Subcutaneous abdominal adipose tissue (tissue), 5 donors: ENCODE measurements at regions not wholly inside any gene's neighbourhood (a gene's known extent, or its start where the extent isn't known, plus 50 kb on each side); places are given as distances from the start of the nearest gene placed in this dataset.
"Not testable (repeated sequence)": the region's sequence is repeated elsewhere in the genome, so short reads cannot be mapped to it uniquely, and the experiment has no call there.

Experiments
- H3K27ac ChIP-seq: one replicate; pipeline ENCODE4 v1.7.0; 2013; ENCODE audit warnings: low read depth, mild to moderate bottlenecking, inconsistent platforms, low read length, moderate library complexity
- H3K27me3 ChIP-seq, 5 donors: one replicate each; pipeline ENCODE4 v1.7.0; 2013; ENCODE audit warnings: low read length in 5 of 5, inconsistent platforms in 1 of 5; ENCODE audit not compliant: control insufficient read depth in 5 of 5, insufficient read depth in 4 of 5
- H3K36me3 ChIP-seq, 5 donors: one replicate each; pipeline ENCODE4 v1.7.0; 2013; ENCODE audit warnings: low read length in 5 of 5; ENCODE audit not compliant: control insufficient read depth in 5 of 5, insufficient read depth in 5 of 5
- H3K4me1 ChIP-seq, 5 donors: one replicate each; pipeline ENCODE4 v1.7.0; 2013; ENCODE audit warnings: low read length in 5 of 5, mild to moderate bottlenecking in 3 of 5, moderate library complexity in 1 of 5; ENCODE audit not compliant: control insufficient read depth in 5 of 5, insufficient read depth in 5 of 5
- H3K4me3 ChIP-seq, 5 donors: one replicate each; pipeline ENCODE4 v1.7.0; 2013; ENCODE audit warnings: low read length in 5 of 5, low read depth in 1 of 5
- H3K9ac ChIP-seq, 5 donors: one replicate each; pipeline ENCODE4 v1.7.0; 2013; ENCODE audit warnings: low read length in 5 of 5, mild to moderate bottlenecking in 4 of 5, moderate library complexity in 3 of 5
- H3K9me3 ChIP-seq, 5 donors: one replicate each; pipeline ENCODE4 v1.7.0; 2013; ENCODE audit warnings: low read length in 5 of 5; ENCODE audit not compliant: control insufficient read depth in 5 of 5
- donor health status: healthy.
- donor health status: healthy.
- donor health status: healthy.
- donor health status: healthy.
- donor health status: healthy.

- Histone ChIP-seq H3K4me1 (peaks cover 2 to 9% (median 8%) of the 10 kb centered on the region in 5 donors), H3K9me3 (no peaks in the 10 kb centered on the region), H3K27ac (no peak overlapping the region), H3K36me3 (no peaks in the 10 kb centered on the region), H3K9ac (no peak overlapping the region), H3K27me3 (no peaks in the 10 kb centered on the region), H3K4me3 (no peak overlapping the region)
Observed at GRCh38 chr4:26061248-26061986, 147.4 kb downstream of the SMIM20 start.

GRCh38 chr4:26062215-26062614, 148.2 kb downstream of the SMIM20 start:
- peaks cover 2 to 9% (median 8%) of the 10 kb centered on the region in 5 donors for H3K4me1 ChIP-seq
- H3K4me3 ChIP-seq = no peak overlapping the region
- H3K9me3 ChIP-seq = no peaks in the 10 kb centered on the region
- H3K36me3 ChIP-seq = no peaks in the 10 kb centered on the region
- H3K27me3 ChIP-seq = no peaks in the 10 kb centered on the region
- H3K27ac ChIP-seq = no peak overlapping the region
- no peak overlapping the region for H3K9ac ChIP-seq

GRCh38 chr4:26064009-26064408, 150.0 kb downstream of the SMIM20 start:
- not testable (repeated sequence) for H3K4me1 ChIP-seq, H3K9ac ChIP-seq, H3K27ac ChIP-seq, H3K36me3 ChIP-seq, H3K4me3 ChIP-seq, H3K27me3 ChIP-seq, H3K9me3 ChIP-seq

GRCh38 chr4:26065833-26066232, 151.8 kb downstream of the SMIM20 start:
- no peak overlapping the region for H3K27ac ChIP-seq
- H3K4me3 ChIP-seq = no peak overlapping the region
- no peaks in the 10 kb centered on the region for H3K9me3 ChIP-seq
- H3K9ac ChIP-seq = no peak overlapping the region
- no peaks in the 10 kb centered on the region for H3K27me3 ChIP-seq
- H3K36me3 ChIP-seq = no peaks in the 10 kb centered on the region
- H3K4me1 ChIP-seq = peaks cover 2 to 9% (median 8%) of the 10 kb centered on the region in 5 donors

GRCh38 chr4:26067035-26067434, 153.0 kb downstream of the SMIM20 start:
- H3K9me3 ChIP-seq = no peaks in the 10 kb centered on the region
- H3K36me3 ChIP-seq = no peaks in the 10 kb centered on the region
- H3K27ac ChIP-seq = no peak overlapping the region
- H3K9ac ChIP-seq = no peak overlapping the region
- peaks cover 0 to 3% (median 2%) of the 10 kb centered on the region in 5 donors for H3K4me1 ChIP-seq
- no peaks in the 10 kb centered on the region for H3K27me3 ChIP-seq
- no peak overlapping the region for H3K4me3 ChIP-seq

GRCh38 chr4:26069218-26069617, 155.2 kb downstream of the SMIM20 start:
- Histone ChIP-seq H3K4me3 (no peak overlapping the region), H3K9ac (no peak overlapping the region), H3K27ac (no peak overlapping the region), H3K36me3 (no peaks in the 10 kb centered on the region), H3K27me3 (no peaks in the 10 kb centered on the region), H3K9me3 (no peaks in the 10 kb centered on the region), H3K4me1 (peaks cover 0 to 7% (median 0%) of the 10 kb centered on the region in 5 donors)

GRCh38 chr4:26071688-26072087, 157.7 kb downstream of the SMIM20 start:
- H3K36me3 ChIP-seq = no peaks in the 10 kb centered on the region
- H3K9me3 ChIP-seq = peaks cover 0 to 5% (median 0%) of the 10 kb centered on the region in 5 donors
- H3K27me3 ChIP-seq = peaks cover 0 to 3% (median 0%) of the 10 kb centered on the region in 5 donors
- no peak overlapping the region for H3K9ac ChIP-seq
- no peak overlapping the region for H3K27ac ChIP-seq
- no peak overlapping the region for H3K4me3 ChIP-seq
- peaks cover 0 to 16% (median 5%) of the 10 kb centered on the region in 5 donors for H3K4me1 ChIP-seq

GRCh38 chr4:26073886-26074560, 160.0 kb downstream of the SMIM20 start:
- peaks cover 4 to 26% (median 13%) of the 10 kb centered on the region in 5 donors for H3K4me1 ChIP-seq
- H3K36me3 ChIP-seq = no peaks in the 10 kb centered on the region
- H3K27me3 ChIP-seq = peaks cover 0 to 3% (median 0%) of the 10 kb centered on the region in 5 donors
- H3K9ac ChIP-seq = no peak overlapping the region
- H3K4me3 ChIP-seq = no peak overlapping the region
- no peak overlapping the region for H3K27ac ChIP-seq
- H3K9me3 ChIP-seq = peaks cover 0 to 10% (median 0%) of the 10 kb centered on the region in 5 donors

- H3K9ac ChIP-seq = no peak overlapping the region
- peaks cover 0 to 10% (median 0%) of the 10 kb centered on the region in 5 donors for H3K9me3 ChIP-seq
- H3K27ac ChIP-seq = peak overlapping the region; percentile 12
- peaks cover 4 to 26% (median 13%) of the 10 kb centered on the region in 5 donors for H3K4me1 ChIP-seq
- no peak overlapping the region for H3K4me3 ChIP-seq
- H3K27me3 ChIP-seq = peaks cover 0 to 3% (median 0%) of the 10 kb centered on the region in 5 donors
- no peaks in the 10 kb centered on the region for H3K36me3 ChIP-seq
Observed at GRCh38 chr4:26074712-26075430, 160.9 kb downstream of the SMIM20 start.

GRCh38 chr4:26075583-26075982, 161.6 kb downstream of the SMIM20 start:
- Histone ChIP-seq H3K9ac (no peak overlapping the region), H3K9me3 (peaks cover 0 to 10% (median 0%) of the 10 kb centered on the region in 5 donors), H3K36me3 (no peaks in the 10 kb centered on the region), H3K4me1 (peaks cover 4 to 26% (median 13%) of the 10 kb centered on the region in 5 donors), H3K27me3 (peaks cover 0 to 3% (median 0%) of the 10 kb centered on the region in 5 donors), H3K27ac (peak overlapping the region; percentile 12), H3K4me3 (no peak overlapping the region)
